ENCODE measurements at regions not wholly inside any gene's neighbourhood (a gene's known extent, or its start where the extent isn't known, plus 50 kb on each side); places are given as distances from the start of the nearest gene placed in this dataset.
A peak's percentile ranks its signal among the peaks of the same experiment; 100 is the strongest.

GRCh38 chr2:238706673-238707072 is 141.2 kb upstream of the TWIST2 start:
- intact Hi-C loops (cut with micrococcal nuclease) = no loop called here
- H2AFZ ChIP-seq (ENCODE audit: insufficient read depth, low read depth, low read length, poor library complexity, severe bottlenecking) = no peak overlapping the region
- H3K79me2 ChIP-seq (ENCODE audit: insufficient read depth, low read length) = no peaks in the 10 kb centered on the region
- H3K27ac Mint-ChIP-seq = no peak overlapping the region
- H3K27me3 Mint-ChIP-seq (ENCODE audit: low read depth in 3 of 3) = peaks cover 5 to 17% (median 17%) of the 10 kb centered on the region in 3 donors
- H3K4me3 ChIP-seq (replicated peaks in 1 of 3; ENCODE audit: low read depth in 2 of 3, low read length in 3 of 3) = no peak overlapping the region
- H3K9me3 ChIP-seq (replicated peaks in 1 of 2; ENCODE audit: control insufficient read depth in 1 of 2, insufficient read depth in 1 of 2, low read length in 2 of 2) = no peaks in the 10 kb centered on the region
- no peaks in the 10 kb centered on the region for H3K36me3 ChIP-seq (replicated peaks in 1 of 2; ENCODE audit: control insufficient read depth in 1 of 2, insufficient read depth in 2 of 2, low read length in 2 of 2)
- H3K4me1 Mint-ChIP-seq = no peaks in the 10 kb centered on the region
- H4K20me1 ChIP-seq (ENCODE audit: insufficient read depth, low read length) = no peaks in the 10 kb centered on the region
- H3K9ac ChIP-seq (ENCODE audit: insufficient read depth, low read length, poor library complexity, severe bottlenecking) = no peak overlapping the region
- WGBS (ENCODE audit: insufficient coverage) = no CpG with 5 or more reads among the region's 1 CpG
- no peak overlapping the region for H3K4me2 ChIP-seq (replicated peaks; ENCODE audit: extremely low read depth, low read length, poor library complexity, severe bottlenecking)
- no peak overlapping the region for H3K27ac ChIP-seq (ENCODE audit: low read depth in 1 of 2, low read length in 2 of 2)
- no peaks in the 10 kb centered on the region for H3K36me3 Mint-ChIP-seq
- H3K27me3 ChIP-seq (ENCODE audit: control insufficient read depth in 2 of 2, insufficient read depth in 2 of 2, low read length in 2 of 2) = peaks cover 8 to 10% of the 10 kb centered on the region in 2 donors
- peak; percentile 20 for TF ChIP-seq CTCF (IDR thresholded peaks at IDR 0.05)
- H3K4me1 ChIP-seq (ENCODE audit: control insufficient read depth in 1 of 2, insufficient read depth in 2 of 2, low read length in 2 of 2) = no peaks in the 10 kb centered on the region
- no peak overlapping the region for H3K4me3 Mint-ChIP-seq
- peaks cover 0 to 2% (median 0%) of the 10 kb centered on the region in 7 donors for H3K9me3 Mint-ChIP-seq
- no peak for DNase-seq

- peaks cover 7 to 21% (median 15%) of the 10 kb centered on the region in 3 donors for H3K27me3 Mint-ChIP-seq (ENCODE audit: low read depth in 3 of 3)
- Histone ChIP-seq H3K27ac (ENCODE audit: low read depth in 1 of 2, low read length in 2 of 2) (no peak overlapping the region), H2AFZ (ENCODE audit: insufficient read depth, low read depth, low read length, poor library complexity, severe bottlenecking) (no peak overlapping the region), H3K4me3 (replicated peaks in 1 of 3; ENCODE audit: low read depth in 2 of 3, low read length in 3 of 3) (no peak overlapping the region), H3K36me3 (replicated peaks in 1 of 2; ENCODE audit: control insufficient read depth in 1 of 2, insufficient read depth in 2 of 2, low read length in 2 of 2) (no peaks in the 10 kb centered on the region), H3K4me2 (replicated peaks; ENCODE audit: extremely low read depth, low read length, poor library complexity, severe bottlenecking) (no peak overlapping the region), H3K79me2 (ENCODE audit: insufficient read depth, low read length) (no peaks in the 10 kb centered on the region), H3K27me3 (ENCODE audit: control insufficient read depth in 2 of 2, insufficient read depth in 2 of 2, low read length in 2 of 2) (peaks cover 8 to 10% of the 10 kb centered on the region in 2 donors), H3K9ac (ENCODE audit: insufficient read depth, low read length, poor library complexity, severe bottlenecking) (no peak overlapping the region), H4K20me1 (ENCODE audit: insufficient read depth, low read length) (no peaks in the 10 kb centered on the region), H3K4me1 (ENCODE audit: control insufficient read depth in 1 of 2, insufficient read depth in 2 of 2, low read length in 2 of 2) (no peaks in the 10 kb centered on the region), H3K9me3 (replicated peaks in 1 of 2; ENCODE audit: control insufficient read depth in 1 of 2, insufficient read depth in 1 of 2, low read length in 2 of 2) (no peaks in the 10 kb centered on the region)
- no peak overlapping the region for H3K4me3 Mint-ChIP-seq
- intact Hi-C loops (cut with micrococcal nuclease) = no loop called here
- no peaks in the 10 kb centered on the region for H3K4me1 Mint-ChIP-seq
- 100% methylated on average over 1 of the region's 6 CpGs for WGBS (ENCODE audit: insufficient coverage)
- no peak for DNase-seq
- no peaks in the 10 kb centered on the region for H3K36me3 Mint-ChIP-seq
- TF ChIP-seq CTCF (IDR thresholded peaks at IDR 0.05) = no peak
- peaks cover 0 to 1% (median 0%) of the 10 kb centered on the region in 7 donors for H3K9me3 Mint-ChIP-seq
- no peak overlapping the region for H3K27ac Mint-ChIP-seq
Observed at GRCh38 chr2:238709325-238710025, 138.4 kb upstream of the TWIST2 start.

Data from CD14-positive monocyte (primary cell).